ENCODE measurements at regions not wholly inside any gene's neighbourhood (a gene's known extent, or its start where the extent isn't known, plus 50 kb on each side); places are given as distances from the start of the nearest gene placed in this dataset.
"Not testable (repeated sequence)": the region's sequence is repeated elsewhere in the genome, so short reads cannot be mapped to it uniquely, and the experiment has no call there.

GRCh38 chr22:12384612-12385011, 3143.4 kb upstream of the OR11H1 start:
- not testable (repeated sequence) for H3K4me3 ChIP-seq (replicated peaks in 1 of 2; ENCODE audit: low read depth in 2 of 2, low read length in 2 of 2)
- DNase-seq (ENCODE audit: low read depth in 2 of 2), result peak in 1 of 2 donors; percentile 3

- H3K4me3 ChIP-seq (replicated peaks in 1 of 2; ENCODE audit: low read depth in 2 of 2, low read length in 2 of 2); DNase-seq (ENCODE audit: low read depth in 2 of 2): not testable (repeated sequence)
These were observed 3138.9 kb upstream of the OR11H1 start for GRCh38 chr22:12388824-12389800.

GRCh38 chr22:12397270-12397669, 3130.7 kb upstream of the OR11H1 start:
- DNase-seq (ENCODE audit: low read depth in 2 of 2); H3K4me3 ChIP-seq (replicated peaks in 1 of 2; ENCODE audit: low read depth in 2 of 2, low read length in 2 of 2): not testable (repeated sequence)

GRCh38 chr22:12401942-12402341, 3126.1 kb upstream of the OR11H1 start:
- not testable (repeated sequence) for H3K4me3 ChIP-seq (replicated peaks in 1 of 2; ENCODE audit: low read depth in 2 of 2, low read length in 2 of 2); DNase-seq (ENCODE audit: low read depth in 2 of 2)

- not testable (repeated sequence) for DNase-seq (ENCODE audit: low read depth in 2 of 2); H3K4me3 ChIP-seq (replicated peaks in 1 of 2; ENCODE audit: low read depth in 2 of 2, low read length in 2 of 2)
These were observed 3125.5 kb upstream of the OR11H1 start for GRCh38 chr22:12402531-12402930.

- H3K4me3 ChIP-seq (replicated peaks in 1 of 2; ENCODE audit: low read depth in 2 of 2, low read length in 2 of 2); DNase-seq (ENCODE audit: low read depth in 2 of 2): not testable (repeated sequence)
These were observed 3092.1 kb upstream of the OR11H1 start for GRCh38 chr22:12435890-12436289.
